Endothelial cell of umbilical vein (primary cell): ENCODE measurements at regions not wholly inside any gene's neighbourhood (a gene's known extent, or its start where the extent isn't known, plus 50 kb on each side); places are given as distances from the start of the nearest gene placed in this dataset.

ENCODE experiments used
- BruUV-seq: library from RNA; stranded (reverse); fragments of 400-500 nt; replicated peaks from 2 replicates; lab custom pipeline; 2021; lab: Mats Ljungman, UMichigan
- CTCF ChIA-PET: fragments of 300-600, 350-600 bp; sonication (Branson Sonifier 250); formaldehyde crosslinking; loops from one replicate; lab custom pipeline; 2021; ENCODE audit warnings: antibody characterized with exemption, inconsistent platforms; lab: Charles Lee
- POLR2A ChIA-PET: fragments of 300-600, 350-600 bp; sonication (Branson Sonifier 250); formaldehyde crosslinking; loops from one replicate; lab custom pipeline; 2021; ENCODE audit warnings: antibody characterized with exemption, inconsistent platforms; lab: Charles Lee
- DNase-seq: peaks from one replicate; pipeline ENCODE4 v3.0.0-alpha.2; 2011; ENCODE audit warnings: low read depth, low spot score
- FAIRE-seq: peaks from 2 replicates; lab custom pipeline; 2011; peaks lifted over from hg19 to GRCh38; lab: Jason Lieb, UNC
- H2AFZ ChIP-seq: 2 replicates; pipeline ENCODE4 v1.6.0; 2012; ENCODE audit warnings: low read depth, low read length, control low read depth, inconsistent platforms
- H3K27ac ChIP-seq: 2 replicates; pipeline ENCODE4 v1.5.1; 2011; ENCODE audit warnings: low read depth, mild to moderate bottlenecking, control low read depth, low read length, moderate library complexity; ENCODE audit not compliant: insufficient read depth
- H3K27me3 ChIP-seq, 2 experiments: 2 replicates each; pipeline versions ENCODE4 v1.6.0 to v1.6.1; 2011; ENCODE audit warnings: low read length in 2 of 2, mixed read lengths in 1 of 2; ENCODE audit not compliant: control insufficient read depth in 2 of 2, insufficient read depth in 2 of 2
- H3K36me3 ChIP-seq, 2 experiments: 2 replicates in 1 of 2; 3 replicates in 1 of 2; pipeline ENCODE4 v1.5.1; 2011; ENCODE audit warnings: low read length in 2 of 2, mild to moderate bottlenecking in 1 of 2, moderate library complexity in 1 of 2; ENCODE audit not compliant: control insufficient read depth in 2 of 2, insufficient read depth in 2 of 2; ENCODE audit errors: extremely low read depth in 1 of 2
- H3K4me1 ChIP-seq: 3 replicates; pipeline ENCODE4 v1.5.1; 2011; ENCODE audit warnings: mild to moderate bottlenecking, low read length; ENCODE audit not compliant: control insufficient read depth, insufficient read depth; ENCODE audit errors: extremely low read depth
- H3K4me2 ChIP-seq: 2 replicates; pipeline ENCODE4 v1.6.1; 2011; ENCODE audit warnings: low read length, control low read depth, mixed read lengths; ENCODE audit not compliant: insufficient read depth
- H3K4me3 ChIP-seq, 3 experiments: fragments of 200-600 bp in 1 of 3; sonication (generic), shearing (Covaris generic) in 1 of 3; replicated peaks in 1 of 3; 2 replicates each; pipeline ENCODE4 v1.5.1; 2011 to 2016; ENCODE audit warnings: control low read depth in 3 of 3, low read length in 3 of 3, mild to moderate bottlenecking in 2 of 3, inconsistent platforms in 1 of 3, low read depth in 1 of 3, moderate library complexity in 1 of 3; ENCODE audit not compliant: insufficient read depth in 1 of 3
- H3K79me2 ChIP-seq: 2 replicates; pipeline ENCODE4 v1.6.0; 2012; ENCODE audit warnings: low read length, inconsistent platforms; ENCODE audit not compliant: control insufficient read depth, insufficient read depth
- H3K9ac ChIP-seq: replicated peaks from 2 replicates; pipeline ENCODE3; 2011; ENCODE audit warnings: low read length, control low read depth; ENCODE audit not compliant: insufficient read depth; ENCODE audit errors: extremely low read depth
- H3K9me1 ChIP-seq: replicated peaks from 3 replicates; pipeline ENCODE4 v1.6.0; 2011; ENCODE audit warnings: mild to moderate bottlenecking, low read length; ENCODE audit not compliant: control insufficient read depth, insufficient read depth; ENCODE audit errors: extremely low read depth
- H3K9me3 ChIP-seq: replicated peaks from 2 replicates; pipeline ENCODE4 v1.5.1; 2012; ENCODE audit warnings: low read length, inconsistent platforms; ENCODE audit not compliant: control insufficient read depth, insufficient read depth
- H4K20me1 ChIP-seq: replicated peaks from 2 replicates; pipeline ENCODE3; 2011; ENCODE audit warnings: mild to moderate bottlenecking, low read length; ENCODE audit not compliant: control insufficient read depth, insufficient read depth; ENCODE audit errors: extremely low read depth
- CTCF ChIP-seq, 2 donors: IDR thresholded peaks; 1 replicate in 1 of 2; 2 replicates in 1 of 2; pipeline ENCODE4 v1.5.1; 2011; ENCODE audit warnings: low read length in 2 of 2, mild to moderate bottlenecking in 2 of 2, moderate library complexity in 2 of 2, control low read depth in 1 of 2, inconsistent platforms in 1 of 2, low read depth in 1 of 2; ENCODE audit not compliant: insufficient read depth in 1 of 2; ENCODE audit errors: extremely low read depth in 1 of 2
- EZH2 ChIP-seq: IDR thresholded peaks from 2 replicates; pipeline ENCODE4 v1.6.1; 2012; ENCODE audit warnings: borderline replicate concordance, low read depth, mild to moderate bottlenecking, moderate library complexity, low read length, inconsistent platforms; ENCODE audit not compliant: severe bottlenecking
- FOS ChIP-seq: IDR thresholded peaks from 2 replicates; pipeline ENCODE4 v1.6.1; 2011; ENCODE audit warnings: mild to moderate bottlenecking, low read length, moderate library complexity, borderline replicate concordance; ENCODE audit not compliant: insufficient read depth
- GATA2 ChIP-seq: IDR thresholded peaks from 2 replicates; pipeline ENCODE4 v1.7.0; 2011; ENCODE audit warnings: low read depth, mild to moderate bottlenecking, moderate library complexity, mixed read lengths, low read length; ENCODE audit not compliant: insufficient read length, insufficient read depth
- JUN ChIP-seq: IDR thresholded peaks from 2 replicates; pipeline ENCODE4 v1.6.1; 2011; ENCODE audit warnings: borderline replicate concordance, low read depth; ENCODE audit not compliant: insufficient read length, insufficient read depth
- MAX ChIP-seq: IDR thresholded peaks from 2 replicates; pipeline ENCODE4 v1.6.1; 2011; ENCODE audit not compliant: insufficient read depth, insufficient read length
- MYC ChIP-seq: IDR thresholded peaks from one replicate; pipeline ENCODE4 v1.6.1; 2011; ENCODE audit warnings: mild to moderate bottlenecking, low read depth, low read length
- POLR2A ChIP-seq: IDR thresholded peaks from 2 replicates; pipeline ENCODE4 v1.6.1; 2012; ENCODE audit warnings: low read depth, mild to moderate bottlenecking, control low read depth, low read length
- POLR2AphosphoS5 ChIP-seq: IDR thresholded peaks from 2 replicates; pipeline ENCODE4 v1.6.1; 2012; ENCODE audit warnings: low read depth, mild to moderate bottlenecking, control low read depth, low read length, moderate library complexity; ENCODE audit not compliant: insufficient read depth
- dilution Hi-C: fragments of 300-500 bp; cut with MboI; formaldehyde crosslinking; loops from one replicate; pipeline ENCODE4 v1.15.0; 2019; ENCODE audit warnings: low sequenced_read_pairs; ENCODE audit not compliant: extremely low pct_ligation_motif_present
- intact Hi-C: fragments of 100-400 bp; cut with micrococcal nuclease; formaldehyde crosslinking; loops from one replicate; pipeline ENCODE4 v1.10.0; 2022

- no TSS peak for BruUV-seq
- H3K9me1 ChIP-seq, result no peaks in the 10 kb centered on the region
- H2AFZ ChIP-seq, result no peak overlapping the region
- intact Hi-C loops, result no loop called here
- no peaks in the 10 kb centered on the region for H3K9me3 ChIP-seq
- CTCF ChIA-PET, result no interaction called here
- no peak overlapping the region for H3K4me3 ChIP-seq
- TF ChIP-seq FOS (no peak), EZH2 (no peak), GATA2 (no peak), JUN (no peak), CTCF (IDR thresholded peaks at IDR 0.05; ENCODE audit: extremely low read depth in 1 of 2, insufficient read depth in 1 of 2, low read depth in 1 of 2, low read length in 2 of 2) (no peak), MAX (no peak), POLR2A (no peak), MYC (no peak), POLR2AphosphoS5 (no peak)
- POLR2A ChIA-PET, result no interaction called here
- H3K9ac ChIP-seq, result no peak overlapping the region
- dilution Hi-C loops, result no loop called here
- no peaks in the 10 kb centered on the region for H3K79me2 ChIP-seq
- no peaks in the 10 kb centered on the region for H3K36me3 ChIP-seq
- DNase-seq (no peak), FAIRE-seq (no peak)
- peaks cover 6% of the 10 kb centered on the region for H3K4me1 ChIP-seq
- no peak overlapping the region for H3K4me2 ChIP-seq
- H3K27me3 ChIP-seq, result no peaks in the 10 kb centered on the region
- no peak overlapping the region for H3K27ac ChIP-seq
- H4K20me1 ChIP-seq, result no peaks in the 10 kb centered on the region
Measured at GRCh38 chr16:86856946-86857586, 278.7 kb downstream of the FOXL1 start.
